H1 (cell line): ENCODE measurements at regions not wholly inside any gene's neighbourhood (a gene's known extent, or its start where the extent isn't known, plus 50 kb on each side); places are given as distances from the start of the nearest gene placed in this dataset.

Experiments
- CEBPB ChIP-seq: IDR thresholded peaks from 2 replicates; pipeline ENCODE4 v1.6.1; 2012; ENCODE audit warnings: low read depth, low read length
- EP300 ChIP-seq, 2 experiments: IDR thresholded peaks; 1 replicate in 1 of 2; 2 replicates in 1 of 2; pipeline ENCODE4 v1.6.1; 2011 to 2012; ENCODE audit warnings: low read depth in 2 of 2, low read length in 2 of 2, mild to moderate bottlenecking in 2 of 2, borderline replicate concordance in 1 of 2, inconsistent platforms in 1 of 2, moderate library complexity in 1 of 2
- JUN ChIP-seq: IDR thresholded peaks from 2 replicates; pipeline ENCODE4 v1.6.1; 2011; ENCODE audit warnings: low read depth, mild to moderate bottlenecking, improper control_type of control experiment, low read length
- JUND ChIP-seq: IDR thresholded peaks from 2 replicates; pipeline ENCODE4 v1.6.1; 2011; ENCODE audit warnings: mild to moderate bottlenecking, improper control_type of control experiment, low read length
- KDM5A ChIP-seq: fragments of 200-600 bp; IDR thresholded peaks from 2 replicates; pipeline ENCODE4 v1.7.1; 2012; ENCODE audit warnings: mild to moderate bottlenecking, low read length, inconsistent platforms, mixed read lengths
- NRF1 ChIP-seq: IDR thresholded peaks from 2 replicates; pipeline ENCODE4 v1.6.1; 2011; ENCODE audit warnings: mild to moderate bottlenecking, low read depth, low read length, improper control_type of control experiment
- POLR2A ChIP-seq, 2 experiments: IDR thresholded peaks; 1 replicate in 1 of 2; 2 replicates in 1 of 2; pipeline ENCODE4 v1.6.1; 2011; ENCODE audit warnings: low read depth in 2 of 2, low read length in 2 of 2, mild to moderate bottlenecking in 2 of 2; ENCODE audit errors: control extremely low read depth in 1 of 2
- RAD21 ChIP-seq, 2 experiments: IDR thresholded peaks in 1 of 2; conservative IDR thresholded peaks in 1 of 2; 2 replicates each; pipeline ENCODE4 v1.6.1; 2011; ENCODE audit warnings: low read depth in 2 of 2, low read length in 2 of 2, improper control_type of control experiment in 1 of 2, inconsistent platforms in 1 of 2, mild to moderate bottlenecking in 1 of 2, moderate library complexity in 1 of 2
- SIN3A ChIP-seq, 2 experiments: IDR thresholded peaks in 1 of 2; conservative IDR thresholded peaks in 1 of 2; 2 replicates each; pipeline ENCODE4 v1.6.1; 2011 to 2012; ENCODE audit warnings: low read length in 2 of 2, improper control_type of control experiment in 1 of 2, low read depth in 1 of 2, mild to moderate bottlenecking in 1 of 2
- SP1 ChIP-seq: IDR thresholded peaks from 2 replicates; pipeline ENCODE4 v1.6.1; 2011; ENCODE audit warnings: low read depth, low read length
- SP4 ChIP-seq: IDR thresholded peaks from 2 replicates; pipeline ENCODE4 v1.6.1; 2012; ENCODE audit warnings: low read length, inconsistent platforms
- YY1 ChIP-seq: IDR thresholded peaks from 2 replicates; pipeline ENCODE4 v1.6.1; 2011; ENCODE audit warnings: low read depth, mild to moderate bottlenecking, low read length
- TF ChIP-seq, protein P1 (sequence below), 3 experiments: IDR thresholded peaks; 1 replicate in 2 of 3; 2 replicates in 1 of 3; pipeline versions ENCODE4 v1.5.1 to v1.6.1; 2011; ENCODE audit warnings: low read length in 3 of 3, mild to moderate bottlenecking in 3 of 3, inconsistent platforms in 2 of 3, low read depth in 1 of 3, moderate library complexity in 1 of 3; ENCODE audit not compliant: insufficient read depth in 1 of 3; ENCODE audit errors: control extremely low read depth in 1 of 3
- TF ChIP-seq, protein P2 (sequence below): IDR thresholded peaks from 2 replicates; pipeline ENCODE4 v1.6.1; 2011; ENCODE audit warnings: low read length, improper control_type of control experiment

DNA sequence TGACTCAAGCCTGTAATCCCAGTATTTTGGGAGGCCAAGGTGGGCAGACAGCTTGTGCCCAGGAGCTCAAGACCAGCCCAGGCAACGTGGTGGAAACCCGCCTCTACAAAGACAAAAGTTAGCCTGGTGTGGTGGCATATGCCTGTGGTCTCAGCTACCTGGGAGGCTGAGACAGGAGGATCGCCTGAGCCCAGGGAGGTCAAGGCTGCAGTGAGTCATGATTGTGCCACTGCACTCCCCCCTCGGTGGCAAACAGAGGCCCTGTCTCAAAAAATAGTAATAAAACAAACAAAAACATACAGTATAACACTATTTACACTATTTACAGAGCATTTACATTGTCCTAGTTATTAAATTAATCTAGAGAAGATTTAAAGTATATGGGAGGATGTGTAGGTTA lies 56.0 kb upstream of the PIM1 start:
- no peak for TF ChIP-seq EP300 (IDR thresholded peaks at IDR 0.05; ENCODE audit: borderline replicate concordance in 1 of 2, low read depth in 2 of 2, low read length in 2 of 2)
- TF ChIP-seq SP4 = no peak
- TF ChIP-seq, protein P1, sequence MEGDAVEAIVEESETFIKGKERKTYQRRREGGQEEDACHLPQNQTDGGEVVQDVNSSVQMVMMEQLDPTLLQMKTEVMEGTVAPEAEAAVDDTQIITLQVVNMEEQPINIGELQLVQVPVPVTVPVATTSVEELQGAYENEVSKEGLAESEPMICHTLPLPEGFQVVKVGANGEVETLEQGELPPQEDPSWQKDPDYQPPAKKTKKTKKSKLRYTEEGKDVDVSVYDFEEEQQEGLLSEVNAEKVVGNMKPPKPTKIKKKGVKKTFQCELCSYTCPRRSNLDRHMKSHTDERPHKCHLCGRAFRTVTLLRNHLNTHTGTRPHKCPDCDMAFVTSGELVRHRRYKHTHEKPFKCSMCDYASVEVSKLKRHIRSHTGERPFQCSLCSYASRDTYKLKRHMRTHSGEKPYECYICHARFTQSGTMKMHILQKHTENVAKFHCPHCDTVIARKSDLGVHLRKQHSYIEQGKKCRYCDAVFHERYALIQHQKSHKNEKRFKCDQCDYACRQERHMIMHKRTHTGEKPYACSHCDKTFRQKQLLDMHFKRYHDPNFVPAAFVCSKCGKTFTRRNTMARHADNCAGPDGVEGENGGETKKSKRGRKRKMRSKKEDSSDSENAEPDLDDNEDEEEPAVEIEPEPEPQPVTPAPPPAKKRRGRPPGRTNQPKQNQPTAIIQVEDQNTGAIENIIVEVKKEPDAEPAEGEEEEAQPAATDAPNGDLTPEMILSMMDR (IDR thresholded peaks at IDR 0.05; ENCODE audit: control extremely low read depth in 1 of 3, insufficient read depth in 1 of 3, low read depth in 1 of 3, low read length in 3 of 3) = no peak
- TF ChIP-seq SIN3A (conservative IDR thresholded peaks at IDR 0.05 in 1 of 2, IDR thresholded peaks at IDR 0.05 in 1 of 2; ENCODE audit: low read depth in 1 of 2, low read length in 2 of 2) = no peak
- no peak for TF ChIP-seq JUND
- no peak for TF ChIP-seq CEBPB
- no peak for TF ChIP-seq YY1
- TF ChIP-seq POLR2A (IDR thresholded peaks at IDR 0.05; ENCODE audit: control extremely low read depth in 1 of 2, low read depth in 2 of 2, low read length in 2 of 2) = no peak
- no peak for TF ChIP-seq RAD21 (IDR thresholded peaks at IDR 0.05 in 1 of 2, conservative IDR thresholded peaks at IDR 0.05 in 1 of 2; ENCODE audit: low read depth in 2 of 2, low read length in 2 of 2)
- TF ChIP-seq JUN = no peak
- TF ChIP-seq SP1 = no peak
- TF ChIP-seq NRF1 = no peak
- TF ChIP-seq KDM5A = no peak
- TF ChIP-seq, protein P2, sequence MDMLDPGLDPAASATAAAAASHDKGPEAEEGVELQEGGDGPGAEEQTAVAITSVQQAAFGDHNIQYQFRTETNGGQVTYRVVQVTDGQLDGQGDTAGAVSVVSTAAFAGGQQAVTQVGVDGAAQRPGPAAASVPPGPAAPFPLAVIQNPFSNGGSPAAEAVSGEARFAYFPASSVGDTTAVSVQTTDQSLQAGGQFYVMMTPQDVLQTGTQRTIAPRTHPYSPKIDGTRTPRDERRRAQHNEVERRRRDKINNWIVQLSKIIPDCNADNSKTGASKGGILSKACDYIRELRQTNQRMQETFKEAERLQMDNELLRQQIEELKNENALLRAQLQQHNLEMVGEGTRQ = no peak
